ENCODE measurements at regions not wholly inside any gene's neighbourhood (a gene's known extent, or its start where the extent isn't known, plus 50 kb on each side); places are given as distances from the start of the nearest gene placed in this dataset.

DNA sequence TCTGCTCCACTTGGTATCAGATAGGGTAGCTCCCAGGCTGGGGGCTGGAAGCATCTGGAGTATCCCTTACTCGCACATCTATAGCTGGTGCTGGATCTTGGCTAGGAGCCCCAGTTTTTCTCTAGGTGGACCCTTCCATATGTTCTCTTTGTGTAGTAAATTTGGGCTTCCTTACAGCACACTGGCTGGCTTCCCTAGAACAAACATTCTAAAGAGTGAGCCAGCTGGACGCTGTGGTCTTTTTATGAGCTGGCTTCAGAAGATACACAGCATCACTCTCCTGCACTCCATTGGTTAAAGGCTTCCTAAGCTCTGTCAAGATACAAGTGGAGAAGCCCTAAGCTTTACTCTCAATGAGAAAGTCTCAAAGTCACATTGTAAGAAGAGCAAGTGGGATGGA is 322.1 kb downstream of the WDR72 start:
- H3K27ac Mint-ChIP-seq: no peak overlapping the region
- no CpG with 5 or more reads among the region's 2 CpGs for WGBS (ENCODE audit: extremely low coverage, insufficient read length, low lambda C conversion rate)
- no peak overlapping the region for H2BK5ac ChIP-seq (ENCODE audit: insufficient read length, low read length)

More for the DNA sequence above, 322.1 kb downstream of the WDR72 start:
- H3T11ph ChIP-seq (ENCODE audit: low read length): no peak overlapping the region
- H3K79me2 ChIP-seq (ENCODE audit: insufficient read depth, low read length): no peaks in the 10 kb centered on the region
- no peak overlapping the region for H4K91ac ChIP-seq (ENCODE audit: insufficient read length, low read depth, low read length)
- no peak overlapping the region for H2BK15ac ChIP-seq (ENCODE audit: low read depth, low read length)
- H3K27me3 ChIP-seq (ENCODE audit: insufficient read depth, low read length): no peaks in the 10 kb centered on the region
- no peaks in the 10 kb centered on the region for H3K9me3 ChIP-seq (ENCODE audit: control insufficient read depth, low read depth, low read length)
- no peak for DNase-seq
- no peak overlapping the region for H2AK5ac ChIP-seq (ENCODE audit: insufficient read length, low read length)
- H3K79me1 ChIP-seq (ENCODE audit: insufficient read depth, low read depth, low read length, poor library complexity, severe bottlenecking): no peaks in the 10 kb centered on the region
- H3K23me2 ChIP-seq (ENCODE audit: insufficient read length, low read depth, low read length, poor library complexity, severe bottlenecking): no peaks in the 10 kb centered on the region
- H3K4me1 Mint-ChIP-seq: peaks cover 16 to 28% of the 10 kb centered on the region in 2 experiments
- H3K56ac ChIP-seq (ENCODE audit: insufficient read length, low read depth, low read length): no peak overlapping the region
- no peak overlapping the region for H3K23ac ChIP-seq (ENCODE audit: insufficient read length, low read depth, low read length)
- no peak overlapping the region for H2BK20ac ChIP-seq (ENCODE audit: low read depth, low read length, poor library complexity, severe bottlenecking)
- H2AFZ ChIP-seq (ENCODE audit: low read length): no peak overlapping the region
- H3K4me2 ChIP-seq (ENCODE audit: insufficient read depth, insufficient read length, low read length): no peak overlapping the region
- H3K9ac ChIP-seq (ENCODE audit: extremely low read depth, insufficient read length, low read length): no peak overlapping the region
- H3K36me3 Mint-ChIP-seq (ENCODE audit: insufficient read depth in 1 of 3, low read depth in 3 of 3): no peaks in the 10 kb centered on the region
- no peaks in the 10 kb centered on the region; the same call in 1 of the 2 replicates for H3K27me3 Mint-ChIP-seq (ENCODE audit: low read depth)
- H4K8ac ChIP-seq (replicated peaks; ENCODE audit: insufficient read length, low read depth, low read length): no peak overlapping the region
- no peak overlapping the region for H3K18ac ChIP-seq (ENCODE audit: insufficient read length, low read depth, low read length)
- H2BK12ac ChIP-seq (ENCODE audit: insufficient read length, low read depth, low read length): no peak overlapping the region
- H4K20me1 ChIP-seq (ENCODE audit: control insufficient read depth, insufficient read depth, insufficient read length): no peaks in the 10 kb centered on the region
- H4K5ac ChIP-seq (ENCODE audit: insufficient read length, low read depth, low read length): no peak overlapping the region
- no peak overlapping the region for H2BK120ac ChIP-seq (ENCODE audit: low read depth, low read length, poor library complexity, severe bottlenecking)
- H3K27ac ChIP-seq (ENCODE audit: insufficient read length, low read depth, low read length): no peak overlapping the region
- H3K4me1 ChIP-seq (ENCODE audit: insufficient read depth, low read length): no peaks in the 10 kb centered on the region
- H3K9me3 Mint-ChIP-seq: no peaks in the 10 kb centered on the region
- TF ChIP-seq, protein P1, sequence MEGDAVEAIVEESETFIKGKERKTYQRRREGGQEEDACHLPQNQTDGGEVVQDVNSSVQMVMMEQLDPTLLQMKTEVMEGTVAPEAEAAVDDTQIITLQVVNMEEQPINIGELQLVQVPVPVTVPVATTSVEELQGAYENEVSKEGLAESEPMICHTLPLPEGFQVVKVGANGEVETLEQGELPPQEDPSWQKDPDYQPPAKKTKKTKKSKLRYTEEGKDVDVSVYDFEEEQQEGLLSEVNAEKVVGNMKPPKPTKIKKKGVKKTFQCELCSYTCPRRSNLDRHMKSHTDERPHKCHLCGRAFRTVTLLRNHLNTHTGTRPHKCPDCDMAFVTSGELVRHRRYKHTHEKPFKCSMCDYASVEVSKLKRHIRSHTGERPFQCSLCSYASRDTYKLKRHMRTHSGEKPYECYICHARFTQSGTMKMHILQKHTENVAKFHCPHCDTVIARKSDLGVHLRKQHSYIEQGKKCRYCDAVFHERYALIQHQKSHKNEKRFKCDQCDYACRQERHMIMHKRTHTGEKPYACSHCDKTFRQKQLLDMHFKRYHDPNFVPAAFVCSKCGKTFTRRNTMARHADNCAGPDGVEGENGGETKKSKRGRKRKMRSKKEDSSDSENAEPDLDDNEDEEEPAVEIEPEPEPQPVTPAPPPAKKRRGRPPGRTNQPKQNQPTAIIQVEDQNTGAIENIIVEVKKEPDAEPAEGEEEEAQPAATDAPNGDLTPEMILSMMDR (conservative IDR thresholded peaks at IDR 0.05): no peak
- no peak overlapping the region for H3K14ac ChIP-seq (ENCODE audit: insufficient read depth, low read length)
- H3K4ac ChIP-seq (ENCODE audit: low read depth, low read length): no peak overlapping the region
- no peak overlapping the region for H3K4me3 Mint-ChIP-seq
